WTC11 (cell line): ENCODE measurements at regions not wholly inside any gene's neighbourhood (a gene's known extent, or its start where the extent isn't known, plus 50 kb on each side); places are given as distances from the start of the nearest gene placed in this dataset.

Source experiments
- ATAC-seq: fragments of 200-7000 bp; cut with Tn5 transposase; 2 replicates; pipeline ENCODE4 v1.10.0; 2021; ENCODE audit warnings: mild to moderate bottlenecking, moderate library complexity
- CTCF ChIA-PET: fragments of 300-600 bp; sonication (Branson Sonifier 250); formaldehyde crosslinking; loops from one replicate; lab custom pipeline; 2021; ENCODE audit warnings: antibody characterized with exemption; lab: Charles Lee
- POLR2A ChIA-PET: fragments of 350-600 bp; sonication (Branson Sonifier 250); formaldehyde crosslinking; loops from one replicate; lab custom pipeline; 2021; ENCODE audit warnings: antibody characterized with exemption; lab: Charles Lee
- DNase-seq: peaks from one replicate; pipeline ENCODE4 v3.0.0; 2021; ENCODE audit warnings: low spot score
- H3K27ac Mint-ChIP-seq: 2 replicates; pipeline ENCODE4 v1.8.0; 2021; ENCODE audit warnings: mixed read lengths
- H3K27me3 Mint-ChIP-seq: 2 replicates; pipeline ENCODE4 v1.8.0; 2021; ENCODE audit warnings: low read depth, mild to moderate bottlenecking, moderate library complexity, mixed read lengths
- H3K36me3 Mint-ChIP-seq: 2 replicates; pipeline ENCODE4 v1.8.0; 2021; ENCODE audit warnings: mixed read lengths
- H3K4me1 Mint-ChIP-seq: 2 replicates; pipeline ENCODE4 v1.8.0; 2022; ENCODE audit warnings: mixed read lengths
- H3K4me3 Mint-ChIP-seq: 2 replicates; pipeline ENCODE4 v1.8.0; 2021; ENCODE audit warnings: mild to moderate bottlenecking, moderate library complexity, mixed read lengths
- H3K9me3 Mint-ChIP-seq: 2 replicates; pipeline ENCODE4 v1.8.0; 2021; ENCODE audit warnings: mixed read lengths
- IRF2 ChIP-seq: sonication (generic); formaldehyde crosslinking; IDR thresholded peaks from 2 replicates; pipeline ENCODE4 v1.8.0; 2022; ENCODE audit warnings: low read depth, missing genetic modification reagents, borderline replicate concordance
- JAZF1 ChIP-seq: fragments of 250-450 bp; sonication (Bioruptor Pico); IDR thresholded peaks from 2 replicates; pipeline ENCODE4 v1.9.0; 2021; ENCODE audit warnings: moderate library complexity, mild to moderate bottlenecking, inconsistent platforms
- NFE2L1 ChIP-seq: sonication (generic); formaldehyde crosslinking; IDR thresholded peaks from 2 replicates; pipeline ENCODE4 v1.8.1; 2023; ENCODE audit warnings: missing genetic modification reagents
- RELA ChIP-seq: sonication (generic); formaldehyde crosslinking; IDR thresholded peaks from 2 replicates; pipeline ENCODE4 v1.8.1; 2022; ENCODE audit warnings: missing genetic modification reagents, mild to moderate bottlenecking, borderline replicate concordance
- TCF7 ChIP-seq: sonication (generic); formaldehyde crosslinking; IDR thresholded peaks from 2 replicates; pipeline ENCODE4 v1.8.0; 2022; ENCODE audit warnings: mild to moderate bottlenecking, low read depth, missing genetic modification reagents, moderate library complexity
- ZBTB21 ChIP-seq: sonication (generic); formaldehyde crosslinking; IDR thresholded peaks from 2 replicates; pipeline ENCODE4 v1.8.1; 2023; ENCODE audit warnings: mild to moderate bottlenecking, missing genetic modification reagents, borderline replicate concordance
- ZNF138 ChIP-seq: sonication (generic); formaldehyde crosslinking; conservative IDR thresholded peaks from 2 replicates; pipeline ENCODE4 v1.8.1; 2022; ENCODE audit warnings: mild to moderate bottlenecking, moderate library complexity, missing genetic modification reagents
- TF ChIP-seq, protein P1 (sequence below): fragments of 250-450 bp; sonication (Bioruptor Pico); IDR thresholded peaks from 2 replicates; pipeline ENCODE4 v1.9.0; 2021; ENCODE audit warnings: mild to moderate bottlenecking, borderline replicate concordance
- TF ChIP-seq, protein P2 (sequence below): sonication (generic); formaldehyde crosslinking; IDR thresholded peaks from 2 replicates; pipeline ENCODE4 v1.8.1; 2022; ENCODE audit warnings: missing genetic modification reagents, borderline replicate concordance
- TF ChIP-seq, protein P3 (sequence below): sonication (generic); formaldehyde crosslinking; IDR thresholded peaks from 2 replicates; pipeline ENCODE4 v1.8.0; 2022; ENCODE audit warnings: mild to moderate bottlenecking, missing genetic modification reagents
- TF ChIP-seq, protein P4 (sequence below): fragments of 200-600 bp; IDR thresholded peaks from 2 replicates; pipeline ENCODE4 v1.8.0; 2022; ENCODE audit warnings: antibody characterized with exemption
- TF ChIP-seq, protein P5 (sequence below): fragments of 250-450 bp; sonication (Bioruptor Pico); IDR thresholded peaks from 2 replicates; pipeline ENCODE4 v1.9.0; 2021; ENCODE audit warnings: moderate library complexity, mild to moderate bottlenecking, inconsistent platforms, borderline replicate concordance
- TF ChIP-seq, protein P6 (sequence below): sonication (generic); formaldehyde crosslinking; IDR thresholded peaks from 2 replicates; pipeline ENCODE4 v1.8.1; 2023; ENCODE audit warnings: mild to moderate bottlenecking, missing genetic modification reagents, borderline replicate concordance
- TF ChIP-seq, protein P7 (sequence below): sonication (generic); formaldehyde crosslinking; IDR thresholded peaks from 2 replicates; pipeline ENCODE4 v1.8.1; 2023; ENCODE audit warnings: mild to moderate bottlenecking, missing genetic modification reagents, moderate library complexity
- TF ChIP-seq, protein P8 (sequence below): sonication (generic); formaldehyde crosslinking; IDR thresholded peaks from 2 replicates; pipeline ENCODE4 v1.8.0; 2022; ENCODE audit warnings: mild to moderate bottlenecking, missing genetic modification reagents

DNA sequence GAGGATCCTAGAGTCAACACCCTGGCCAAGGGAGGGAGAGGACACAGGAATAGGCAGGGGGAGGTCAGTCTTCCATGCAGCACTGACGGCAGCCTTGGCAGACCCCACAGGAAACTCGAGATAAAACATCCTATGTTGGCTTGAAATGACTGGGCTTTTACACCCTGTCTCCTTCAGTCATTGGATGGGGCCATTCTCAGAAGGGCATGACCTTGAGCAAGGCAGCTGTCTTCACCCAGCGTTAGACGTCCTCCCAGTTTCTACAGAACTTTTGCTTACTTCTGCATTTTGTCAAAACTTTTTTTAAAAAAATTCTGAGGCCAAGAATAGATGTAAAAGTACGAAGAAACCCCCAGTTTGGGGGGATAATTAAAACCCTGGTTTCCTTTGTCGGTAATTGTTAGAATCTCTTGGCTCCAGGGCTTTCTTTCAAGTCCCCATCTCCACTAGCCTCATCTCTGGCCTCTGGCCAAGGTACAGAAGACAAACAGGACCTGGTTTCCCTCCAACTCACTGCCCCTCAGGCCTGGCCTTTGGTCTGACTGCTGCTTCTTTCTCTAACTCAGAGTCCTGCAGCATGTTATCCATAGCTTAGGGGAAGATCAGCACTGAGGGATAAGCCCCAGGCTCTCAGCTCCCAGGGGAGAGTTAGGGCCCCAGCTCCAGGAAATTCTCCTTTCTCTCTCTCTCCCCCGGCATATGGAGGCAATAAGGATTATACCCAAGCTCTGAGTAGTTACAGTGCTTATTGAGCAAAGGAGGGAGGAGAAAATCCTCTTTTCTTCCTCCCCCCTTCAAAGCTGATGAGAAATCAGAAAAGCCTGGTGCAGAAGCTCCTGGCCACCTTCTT, 51.6 kb upstream of the KCND3 start:
- H3K27ac Mint-ChIP-seq, result no peak overlapping the region

DNA sequence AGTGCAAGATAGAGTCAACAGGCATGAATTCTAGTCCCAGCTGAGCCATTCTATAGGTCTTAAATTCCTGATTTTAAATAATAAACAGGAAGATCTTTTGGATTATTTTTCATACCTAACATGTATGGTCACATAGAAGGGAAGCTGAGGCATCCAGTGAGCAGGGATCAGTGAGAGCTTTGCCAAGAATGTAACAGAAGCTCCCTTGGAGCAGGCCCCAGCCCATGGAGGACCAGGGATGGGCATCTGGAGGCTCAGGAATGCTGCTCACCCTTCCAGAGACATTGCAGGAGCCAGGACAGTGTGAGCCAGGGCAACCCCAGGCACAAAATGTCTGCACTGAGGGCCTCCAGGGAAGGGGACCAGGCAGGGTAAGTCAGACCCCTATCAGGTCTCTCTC, 54.4 kb upstream of the KCND3 start:
- ChIA-PET POLR2A (no interaction called here), CTCF (no interaction called here)
- Mint-ChIP-seq H3K27me3 (no peaks in the 10 kb centered on the region; the same call in 1 of the 2 replicates), H3K27ac (no peak overlapping the region), H3K4me3 (no peak overlapping the region), H3K4me1 (no peaks in the 10 kb centered on the region), H3K36me3 (no peaks in the 10 kb centered on the region), H3K9me3 (peaks cover 5% of the 10 kb centered on the region; the same call in 1 of the 2 replicates)
- DNase-seq (no peak), ATAC-seq (no peak)
- TF ChIP-seq NFE2L1 (CRISPR knock-in tag) (no peak), ZNF138 (CRISPR knock-in tag) (no peak), IRF2 (CRISPR knock-in tag) (no peak), ZBTB21 (CRISPR knock-in tag) (no peak)
- TF ChIP-seq, protein P1, sequence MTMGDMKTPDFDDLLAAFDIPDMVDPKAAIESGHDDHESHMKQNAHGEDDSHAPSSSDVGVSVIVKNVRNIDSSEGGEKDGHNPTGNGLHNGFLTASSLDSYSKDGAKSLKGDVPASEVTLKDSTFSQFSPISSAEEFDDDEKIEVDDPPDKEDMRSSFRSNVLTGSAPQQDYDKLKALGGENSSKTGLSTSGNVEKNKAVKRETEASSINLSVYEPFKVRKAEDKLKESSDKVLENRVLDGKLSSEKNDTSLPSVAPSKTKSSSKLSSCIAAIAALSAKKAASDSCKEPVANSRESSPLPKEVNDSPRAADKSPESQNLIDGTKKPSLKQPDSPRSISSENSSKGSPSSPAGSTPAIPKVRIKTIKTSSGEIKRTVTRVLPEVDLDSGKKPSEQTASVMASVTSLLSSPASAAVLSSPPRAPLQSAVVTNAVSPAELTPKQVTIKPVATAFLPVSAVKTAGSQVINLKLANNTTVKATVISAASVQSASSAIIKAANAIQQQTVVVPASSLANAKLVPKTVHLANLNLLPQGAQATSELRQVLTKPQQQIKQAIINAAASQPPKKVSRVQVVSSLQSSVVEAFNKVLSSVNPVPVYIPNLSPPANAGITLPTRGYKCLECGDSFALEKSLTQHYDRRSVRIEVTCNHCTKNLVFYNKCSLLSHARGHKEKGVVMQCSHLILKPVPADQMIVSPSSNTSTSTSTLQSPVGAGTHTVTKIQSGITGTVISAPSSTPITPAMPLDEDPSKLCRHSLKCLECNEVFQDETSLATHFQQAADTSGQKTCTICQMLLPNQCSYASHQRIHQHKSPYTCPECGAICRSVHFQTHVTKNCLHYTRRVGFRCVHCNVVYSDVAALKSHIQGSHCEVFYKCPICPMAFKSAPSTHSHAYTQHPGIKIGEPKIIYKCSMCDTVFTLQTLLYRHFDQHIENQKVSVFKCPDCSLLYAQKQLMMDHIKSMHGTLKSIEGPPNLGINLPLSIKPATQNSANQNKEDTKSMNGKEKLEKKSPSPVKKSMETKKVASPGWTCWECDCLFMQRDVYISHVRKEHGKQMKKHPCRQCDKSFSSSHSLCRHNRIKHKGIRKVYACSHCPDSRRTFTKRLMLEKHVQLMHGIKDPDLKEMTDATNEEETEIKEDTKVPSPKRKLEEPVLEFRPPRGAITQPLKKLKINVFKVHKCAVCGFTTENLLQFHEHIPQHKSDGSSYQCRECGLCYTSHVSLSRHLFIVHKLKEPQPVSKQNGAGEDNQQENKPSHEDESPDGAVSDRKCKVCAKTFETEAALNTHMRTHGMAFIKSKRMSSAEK (CRISPR knock-in tag), result no peak
- TF ChIP-seq, protein P2, sequence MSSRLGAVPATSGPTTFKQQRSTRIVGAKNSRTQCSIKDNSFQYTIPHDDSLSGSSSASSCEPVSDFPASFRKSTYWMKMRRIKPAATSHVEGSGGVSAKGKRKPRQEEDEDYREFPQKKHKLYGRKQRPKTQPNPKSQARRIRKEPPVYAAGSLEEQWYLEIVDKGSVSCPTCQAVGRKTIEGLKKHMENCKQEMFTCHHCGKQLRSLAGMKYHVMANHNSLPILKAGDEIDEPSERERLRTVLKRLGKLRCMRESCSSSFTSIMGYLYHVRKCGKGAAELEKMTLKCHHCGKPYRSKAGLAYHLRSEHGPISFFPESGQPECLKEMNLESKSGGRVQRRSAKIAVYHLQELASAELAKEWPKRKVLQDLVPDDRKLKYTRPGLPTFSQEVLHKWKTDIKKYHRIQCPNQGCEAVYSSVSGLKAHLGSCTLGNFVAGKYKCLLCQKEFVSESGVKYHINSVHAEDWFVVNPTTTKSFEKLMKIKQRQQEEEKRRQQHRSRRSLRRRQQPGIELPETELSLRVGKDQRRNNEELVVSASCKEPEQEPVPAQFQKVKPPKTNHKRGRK (CRISPR knock-in tag), result no peak
- TF ChIP-seq, protein P3, sequence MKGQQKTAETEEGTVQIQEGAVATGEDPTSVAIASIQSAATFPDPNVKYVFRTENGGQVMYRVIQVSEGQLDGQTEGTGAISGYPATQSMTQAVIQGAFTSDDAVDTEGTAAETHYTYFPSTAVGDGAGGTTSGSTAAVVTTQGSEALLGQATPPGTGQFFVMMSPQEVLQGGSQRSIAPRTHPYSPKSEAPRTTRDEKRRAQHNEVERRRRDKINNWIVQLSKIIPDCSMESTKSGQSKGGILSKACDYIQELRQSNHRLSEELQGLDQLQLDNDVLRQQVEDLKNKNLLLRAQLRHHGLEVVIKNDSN, result no peak
- TF ChIP-seq, protein P4, sequence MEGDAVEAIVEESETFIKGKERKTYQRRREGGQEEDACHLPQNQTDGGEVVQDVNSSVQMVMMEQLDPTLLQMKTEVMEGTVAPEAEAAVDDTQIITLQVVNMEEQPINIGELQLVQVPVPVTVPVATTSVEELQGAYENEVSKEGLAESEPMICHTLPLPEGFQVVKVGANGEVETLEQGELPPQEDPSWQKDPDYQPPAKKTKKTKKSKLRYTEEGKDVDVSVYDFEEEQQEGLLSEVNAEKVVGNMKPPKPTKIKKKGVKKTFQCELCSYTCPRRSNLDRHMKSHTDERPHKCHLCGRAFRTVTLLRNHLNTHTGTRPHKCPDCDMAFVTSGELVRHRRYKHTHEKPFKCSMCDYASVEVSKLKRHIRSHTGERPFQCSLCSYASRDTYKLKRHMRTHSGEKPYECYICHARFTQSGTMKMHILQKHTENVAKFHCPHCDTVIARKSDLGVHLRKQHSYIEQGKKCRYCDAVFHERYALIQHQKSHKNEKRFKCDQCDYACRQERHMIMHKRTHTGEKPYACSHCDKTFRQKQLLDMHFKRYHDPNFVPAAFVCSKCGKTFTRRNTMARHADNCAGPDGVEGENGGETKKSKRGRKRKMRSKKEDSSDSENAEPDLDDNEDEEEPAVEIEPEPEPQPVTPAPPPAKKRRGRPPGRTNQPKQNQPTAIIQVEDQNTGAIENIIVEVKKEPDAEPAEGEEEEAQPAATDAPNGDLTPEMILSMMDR, result no peak

More for the DNA sequence above, 51.6 kb upstream of the KCND3 start:
- ChIA-PET POLR2A (no interaction called here), CTCF (no interaction called here)
- TF ChIP-seq RELA (no peak), TCF7 (CRISPR knock-in tag) (no peak), JAZF1 (CRISPR knock-in tag) (no peak)
- TF ChIP-seq, protein P5, sequence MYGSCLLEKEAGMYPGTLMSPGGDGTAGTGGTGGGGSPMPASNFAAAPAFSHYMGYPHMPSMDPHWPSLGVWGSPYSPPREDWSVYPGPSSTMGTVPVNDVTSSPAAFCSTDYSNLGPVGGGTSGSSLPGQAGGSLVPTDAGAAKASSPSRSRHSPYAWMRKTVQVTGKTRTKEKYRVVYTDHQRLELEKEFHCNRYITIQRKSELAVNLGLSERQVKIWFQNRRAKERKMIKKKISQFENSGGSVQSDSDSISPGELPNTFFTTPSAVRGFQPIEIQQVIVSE (CRISPR knock-in tag), result no peak
- TF ChIP-seq, protein P6, sequence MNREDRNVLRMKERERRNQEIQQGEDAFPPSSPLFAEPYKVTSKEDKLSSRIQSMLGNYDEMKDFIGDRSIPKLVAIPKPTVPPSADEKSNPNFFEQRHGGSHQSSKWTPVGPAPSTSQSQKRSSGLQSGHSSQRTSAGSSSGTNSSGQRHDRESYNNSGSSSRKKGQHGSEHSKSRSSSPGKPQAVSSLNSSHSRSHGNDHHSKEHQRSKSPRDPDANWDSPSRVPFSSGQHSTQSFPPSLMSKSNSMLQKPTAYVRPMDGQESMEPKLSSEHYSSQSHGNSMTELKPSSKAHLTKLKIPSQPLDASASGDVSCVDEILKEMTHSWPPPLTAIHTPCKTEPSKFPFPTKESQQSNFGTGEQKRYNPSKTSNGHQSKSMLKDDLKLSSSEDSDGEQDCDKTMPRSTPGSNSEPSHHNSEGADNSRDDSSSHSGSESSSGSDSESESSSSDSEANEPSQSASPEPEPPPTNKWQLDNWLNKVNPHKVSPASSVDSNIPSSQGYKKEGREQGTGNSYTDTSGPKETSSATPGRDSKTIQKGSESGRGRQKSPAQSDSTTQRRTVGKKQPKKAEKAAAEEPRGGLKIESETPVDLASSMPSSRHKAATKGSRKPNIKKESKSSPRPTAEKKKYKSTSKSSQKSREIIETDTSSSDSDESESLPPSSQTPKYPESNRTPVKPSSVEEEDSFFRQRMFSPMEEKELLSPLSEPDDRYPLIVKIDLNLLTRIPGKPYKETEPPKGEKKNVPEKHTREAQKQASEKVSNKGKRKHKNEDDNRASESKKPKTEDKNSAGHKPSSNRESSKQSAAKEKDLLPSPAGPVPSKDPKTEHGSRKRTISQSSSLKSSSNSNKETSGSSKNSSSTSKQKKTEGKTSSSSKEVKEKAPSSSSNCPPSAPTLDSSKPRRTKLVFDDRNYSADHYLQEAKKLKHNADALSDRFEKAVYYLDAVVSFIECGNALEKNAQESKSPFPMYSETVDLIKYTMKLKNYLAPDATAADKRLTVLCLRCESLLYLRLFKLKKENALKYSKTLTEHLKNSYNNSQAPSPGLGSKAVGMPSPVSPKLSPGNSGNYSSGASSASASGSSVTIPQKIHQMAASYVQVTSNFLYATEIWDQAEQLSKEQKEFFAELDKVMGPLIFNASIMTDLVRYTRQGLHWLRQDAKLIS (CRISPR knock-in tag), result no peak
- TF ChIP-seq, protein P7, sequence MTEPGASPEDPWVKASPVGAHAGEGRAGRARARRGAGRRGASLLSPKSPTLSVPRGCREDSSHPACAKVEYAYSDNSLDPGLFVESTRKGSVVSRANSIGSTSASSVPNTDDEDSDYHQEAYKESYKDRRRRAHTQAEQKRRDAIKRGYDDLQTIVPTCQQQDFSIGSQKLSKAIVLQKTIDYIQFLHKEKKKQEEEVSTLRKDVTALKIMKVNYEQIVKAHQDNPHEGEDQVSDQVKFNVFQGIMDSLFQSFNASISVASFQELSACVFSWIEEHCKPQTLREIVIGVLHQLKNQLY (CRISPR knock-in tag), result no peak
- TF ChIP-seq, protein P8, sequence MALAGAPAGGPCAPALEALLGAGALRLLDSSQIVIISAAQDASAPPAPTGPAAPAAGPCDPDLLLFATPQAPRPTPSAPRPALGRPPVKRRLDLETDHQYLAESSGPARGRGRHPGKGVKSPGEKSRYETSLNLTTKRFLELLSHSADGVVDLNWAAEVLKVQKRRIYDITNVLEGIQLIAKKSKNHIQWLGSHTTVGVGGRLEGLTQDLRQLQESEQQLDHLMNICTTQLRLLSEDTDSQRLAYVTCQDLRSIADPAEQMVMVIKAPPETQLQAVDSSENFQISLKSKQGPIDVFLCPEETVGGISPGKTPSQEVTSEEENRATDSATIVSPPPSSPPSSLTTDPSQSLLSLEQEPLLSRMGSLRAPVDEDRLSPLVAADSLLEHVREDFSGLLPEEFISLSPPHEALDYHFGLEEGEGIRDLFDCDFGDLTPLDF, result no peak
- Mint-ChIP-seq H3K4me3 (no peak overlapping the region), H3K36me3 (no peaks in the 10 kb centered on the region), H3K4me1 (no peaks in the 10 kb centered on the region), H3K27me3 (peaks cover 2% of the 10 kb centered on the region; the same call in 1 of the 2 replicates), H3K9me3 (no peaks in the 10 kb centered on the region)
- DNase-seq (no peak), ATAC-seq (no peak)
